ENCODE measurements at regions not wholly inside any gene's neighbourhood (a gene's known extent, or its start where the extent isn't known, plus 50 kb on each side); places are given as distances from the start of the nearest gene placed in this dataset.

DNA sequence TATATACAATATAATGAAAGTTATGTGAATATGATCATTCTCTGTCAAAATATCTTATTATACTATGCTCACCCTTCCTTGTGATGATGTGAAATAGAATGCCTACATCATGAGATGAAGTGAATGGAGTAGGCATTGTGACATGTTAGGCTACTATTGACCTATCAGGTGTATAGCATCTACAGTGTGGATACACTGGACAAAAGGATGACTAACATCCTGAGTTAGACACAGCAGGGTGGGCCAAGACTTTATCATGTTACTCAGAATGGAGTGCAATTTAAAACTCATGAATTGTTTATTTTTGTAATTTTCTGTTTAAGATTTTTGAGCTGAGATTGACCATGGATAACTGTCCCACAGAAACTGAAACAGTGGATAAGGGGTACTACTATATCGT, 53.4 kb upstream of the NAV3 start:
- ATAC-seq, result no peak

GRCh38 chr12:77774761-77775160, 55.9 kb upstream of the NAV3 start:
- H3K9me3 Mint-ChIP-seq, result peaks cover 4 to 5% of the 10 kb centered on the region in 2 donors
- ATAC-seq (no peak), DNase-seq (ENCODE audit: low spot score in 2 of 2) (no peak)
- no peak overlapping the region for H3K27ac Mint-ChIP-seq
- H3K36me3 Mint-ChIP-seq, result no peaks in the 10 kb centered on the region

More for the DNA sequence above, 53.4 kb upstream of the NAV3 start:
- DNase-seq (ENCODE audit: low spot score in 2 of 2), result no peak
- no peaks in the 10 kb centered on the region for H3K36me3 Mint-ChIP-seq
- H3K27ac Mint-ChIP-seq, result no peak overlapping the region
- H3K9me3 Mint-ChIP-seq, result peaks cover 11 to 13% of the 10 kb centered on the region in 2 donors

- H3K36me3 Mint-ChIP-seq, result peaks cover 0 to 5% of the 10 kb centered on the region in 2 donors
- no peak for ATAC-seq
- H3K27ac Mint-ChIP-seq, result no peak overlapping the region
- DNase-seq (ENCODE audit: low spot score in 2 of 2), result no peak
- H3K9me3 Mint-ChIP-seq, result peaks cover 8 to 10% of the 10 kb centered on the region in 2 donors
Measured at GRCh38 chr12:77772676-77773298, 57.9 kb upstream of the NAV3 start.

- H3K27ac Mint-ChIP-seq, result no peak overlapping the region
- DNase-seq (ENCODE audit: low spot score in 2 of 2) (no peak), ATAC-seq (no peak)
- H3K36me3 Mint-ChIP-seq, result peaks cover 4 to 5% of the 10 kb centered on the region in 2 donors
- peaks cover 20 to 21% of the 10 kb centered on the region in 2 donors for H3K9me3 Mint-ChIP-seq
Measured at GRCh38 chr12:77768558-77768957, 62.1 kb upstream of the NAV3 start.

DNA sequence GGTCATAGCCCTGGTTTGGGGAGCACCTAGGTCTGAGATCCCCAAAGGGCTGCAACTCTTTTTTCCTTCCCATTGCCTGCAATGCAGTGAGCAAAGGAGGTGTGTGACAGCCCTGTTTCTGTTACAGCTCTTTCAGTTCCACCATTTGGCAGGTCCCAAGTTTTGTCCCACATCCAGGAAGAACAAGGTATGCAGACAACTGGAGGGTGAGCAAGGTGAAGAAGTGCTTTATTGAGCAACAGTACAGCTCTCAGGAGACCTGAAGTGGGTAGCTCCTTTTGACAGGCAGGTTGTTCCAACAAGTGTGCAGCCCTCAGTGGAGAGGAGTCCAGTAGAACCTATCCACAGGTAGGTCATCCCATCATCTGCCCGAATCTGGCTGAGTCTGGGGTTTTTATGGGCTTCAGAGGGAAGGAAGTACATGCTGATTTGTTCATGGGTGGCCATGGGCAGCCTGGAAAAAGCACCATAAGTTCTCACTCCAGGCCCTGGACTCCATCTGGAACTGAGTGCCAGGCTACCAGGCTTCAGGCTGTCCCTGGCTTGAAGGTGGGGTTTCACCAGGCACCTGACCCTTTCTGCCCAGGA, 62.8 kb upstream of the NAV3 start:
- ATAC-seq (no peak), DNase-seq (ENCODE audit: low spot score in 2 of 2) (no peak)
- H3K9me3 Mint-ChIP-seq, result peaks cover 21 to 22% of the 10 kb centered on the region in 2 donors
- H3K36me3 Mint-ChIP-seq, result peaks cover 4 to 5% of the 10 kb centered on the region in 2 donors
- H3K27ac Mint-ChIP-seq, result no peak overlapping the region

- no peak for ATAC-seq
- Mint-ChIP-seq H3K36me3 (peaks cover 4 to 5% of the 10 kb centered on the region in 2 donors), H3K27ac (no peak overlapping the region), H3K9me3 (peaks cover 21 to 24% of the 10 kb centered on the region in 2 donors)
- no peak for DNase-seq (ENCODE audit: low spot score in 2 of 2)
Measured at GRCh38 chr12:77767335-77767734, 63.4 kb upstream of the NAV3 start.

- Mint-ChIP-seq H3K36me3 (peaks cover 4 to 5% of the 10 kb centered on the region in 2 donors), H3K9me3 (peaks cover 21 to 24% of the 10 kb centered on the region in 2 donors)
- no peak for ATAC-seq
Measured at GRCh38 chr12:77766224-77766623, 64.5 kb upstream of the NAV3 start.

GRCh38 chr12:77761286-77761685, 69.4 kb upstream of the NAV3 start:
- Mint-ChIP-seq H3K9me3 (peaks cover 17 to 27% of the 10 kb centered on the region in 2 donors), H3K27ac (no peak overlapping the region), H3K36me3 (peaks cover 0 to 4% of the 10 kb centered on the region in 2 donors)
- ATAC-seq (no peak), DNase-seq (ENCODE audit: low spot score in 2 of 2) (no peak)

More at GRCh38 chr12:77766224-77766623, 64.5 kb upstream of the NAV3 start:
- DNase-seq (ENCODE audit: low spot score in 2 of 2), result no peak
- no peak overlapping the region for H3K27ac Mint-ChIP-seq

GRCh38 chr12:77760271-77761025, 70.2 kb upstream of the NAV3 start:
- Mint-ChIP-seq H3K9me3 (peaks cover 12 to 22% of the 10 kb centered on the region in 2 donors), H3K27ac (peak overlapping the region in 1 of 2 donors; percentile 33), H3K36me3 (peaks cover 0 to 3% of the 10 kb centered on the region in 2 donors)
- ATAC-seq, result no peak
- no peak for DNase-seq (ENCODE audit: low spot score in 2 of 2)

DNA sequence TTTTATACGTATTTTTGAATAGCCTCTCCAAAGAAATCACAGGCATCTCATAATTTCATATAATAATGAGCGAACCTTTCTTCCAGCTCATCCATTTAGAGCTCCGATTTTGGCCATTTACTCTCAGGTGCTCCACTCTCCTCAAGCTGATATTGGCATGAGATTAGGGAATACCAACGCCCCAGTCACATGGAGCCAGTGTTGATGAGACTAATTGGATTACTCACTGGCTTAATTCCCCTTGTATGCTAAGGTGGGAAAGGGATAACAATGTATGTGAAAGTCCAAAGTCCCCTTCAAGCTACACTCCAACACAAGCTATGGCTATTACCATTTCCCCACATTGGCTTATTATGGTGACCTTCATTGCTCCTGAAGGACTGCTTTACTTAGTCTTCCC, 76.6 kb upstream of the NAV3 start:
- Mint-ChIP-seq H3K9me3 (peaks cover 0 to 3% of the 10 kb centered on the region in 2 donors), H3K36me3 (no peaks in the 10 kb centered on the region), H3K27ac (no peak overlapping the region)
- no peak for DNase-seq (ENCODE audit: low spot score in 2 of 2)
- ATAC-seq, result no peak

- H3K27ac Mint-ChIP-seq, result no peak overlapping the region
Measured at GRCh38 chr12:77751939-77752338, 78.8 kb upstream of the NAV3 start.

GRCh38 chr12:77746096-77746495, 84.6 kb upstream of the NAV3 start:
- DNase-seq (ENCODE audit: low spot score in 2 of 2), result no peak
- no peak overlapping the region for H3K27ac Mint-ChIP-seq
- H3K9me3 Mint-ChIP-seq, result peaks cover 8 to 11% of the 10 kb centered on the region in 2 donors
- ATAC-seq, result no peak
- H3K36me3 Mint-ChIP-seq, result no peaks in the 10 kb centered on the region

More at GRCh38 chr12:77751939-77752338, 78.8 kb upstream of the NAV3 start:
- ATAC-seq, result no peak
- no peak for DNase-seq (ENCODE audit: low spot score in 2 of 2)
- Mint-ChIP-seq H3K36me3 (no peaks in the 10 kb centered on the region), H3K9me3 (peaks cover 3 to 4% of the 10 kb centered on the region in 2 donors)

DNA sequence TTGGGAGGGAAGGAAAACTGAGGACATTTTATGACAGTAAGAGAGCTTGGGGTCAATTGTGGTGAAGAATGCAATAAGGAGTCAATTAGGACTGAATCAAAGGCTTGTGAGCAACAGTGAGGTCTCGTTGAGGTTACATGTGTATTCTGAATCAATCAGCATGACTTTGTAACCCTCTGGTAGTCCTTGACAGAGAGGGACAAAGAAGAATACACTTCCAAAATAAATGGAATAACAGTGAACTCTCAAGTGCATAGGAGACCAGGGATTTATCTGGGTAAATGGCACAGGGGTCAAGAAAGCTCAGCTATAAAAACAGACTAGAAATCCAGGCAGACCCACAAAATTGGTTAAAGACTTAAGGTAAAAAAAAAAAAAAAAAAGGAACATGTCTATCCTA, 85.1 kb upstream of the NAV3 start:
- ATAC-seq, result no peak
- H3K36me3 Mint-ChIP-seq, result no peaks in the 10 kb centered on the region
- H3K27ac Mint-ChIP-seq, result no peak overlapping the region
- H3K9me3 Mint-ChIP-seq, result peaks cover 10 to 12% of the 10 kb centered on the region in 2 donors
- no peak for DNase-seq (ENCODE audit: low spot score in 2 of 2)

- ATAC-seq, result no peak
Measured at GRCh38 chr12:77742631-77743030, 88.1 kb upstream of the NAV3 start.

DNA sequence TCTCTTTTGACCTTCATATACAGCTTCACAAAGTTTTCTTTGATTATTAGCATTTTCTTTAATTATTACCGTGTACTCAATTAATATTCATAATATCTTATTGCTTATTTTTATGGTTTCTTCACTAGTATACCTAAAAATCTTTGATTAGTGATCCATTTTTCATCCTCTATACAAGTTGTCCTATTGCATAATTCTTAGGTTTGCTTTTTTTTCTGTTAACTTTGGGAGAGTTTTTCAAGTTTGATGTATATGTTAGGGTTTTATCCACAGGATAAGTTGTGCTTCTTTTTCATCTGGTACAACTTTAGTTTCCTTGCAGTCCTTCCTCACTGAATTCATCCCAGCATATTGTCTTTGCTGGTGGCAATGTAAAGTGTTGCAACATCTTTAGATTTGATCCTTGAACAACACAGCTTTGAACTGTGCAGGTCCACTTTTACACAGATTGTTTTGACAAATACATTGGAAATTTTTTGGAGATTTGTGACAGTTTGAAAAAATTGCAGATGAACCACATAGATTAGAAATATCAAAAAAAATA, 88.6 kb upstream of the NAV3 start:
- H3K36me3 Mint-ChIP-seq, result no peaks in the 10 kb centered on the region
- DNase-seq (ENCODE audit: low spot score in 2 of 2), result no peak
- ATAC-seq, result no peak
- peaks cover 20% of the 10 kb centered on the region in 2 donors for H3K9me3 Mint-ChIP-seq
- H3K27ac Mint-ChIP-seq, result no peak overlapping the region

More at GRCh38 chr12:77742631-77743030, 88.1 kb upstream of the NAV3 start:
- no peak overlapping the region for H3K27ac Mint-ChIP-seq
- peaks cover 17 to 18% of the 10 kb centered on the region in 2 donors for H3K9me3 Mint-ChIP-seq
- DNase-seq (ENCODE audit: low spot score in 2 of 2), result no peak
- H3K36me3 Mint-ChIP-seq, result no peaks in the 10 kb centered on the region

DNA sequence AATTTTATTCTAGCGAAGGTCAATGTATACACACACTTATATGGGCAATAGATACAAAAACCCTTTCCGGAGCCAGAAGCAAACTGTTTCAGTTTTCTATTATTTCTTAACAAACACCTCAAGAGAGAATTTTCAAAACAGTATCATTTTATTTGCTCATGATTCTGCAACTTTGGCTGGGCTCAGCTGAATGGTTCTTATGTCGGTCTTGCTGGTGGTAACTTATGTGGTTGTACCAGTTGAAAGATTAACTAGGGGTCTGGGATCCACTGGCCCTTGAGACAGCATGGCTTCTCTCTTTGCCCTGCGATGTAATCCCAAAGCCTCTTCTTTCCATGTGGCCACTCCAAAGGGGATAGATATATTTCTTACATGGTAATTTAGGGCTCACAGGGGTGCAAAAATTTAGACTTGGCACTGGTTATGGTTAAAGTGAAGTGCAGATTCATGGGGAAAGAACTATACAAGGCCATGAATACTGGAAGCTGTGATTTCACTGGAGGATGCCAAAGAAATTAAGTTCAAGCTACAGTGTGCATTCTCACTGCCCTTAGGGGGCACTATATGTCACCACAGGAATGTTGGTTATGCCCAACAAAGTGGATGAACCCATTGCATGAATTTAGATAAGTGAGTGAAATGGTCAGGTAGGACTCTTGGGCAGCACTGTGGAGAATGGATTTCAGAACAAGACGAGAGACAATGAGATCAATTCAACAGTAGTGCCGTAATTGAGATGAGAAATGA, 94.3 kb upstream of the NAV3 start:
- DNase-seq (ENCODE audit: low spot score in 2 of 2), result no peak
- peaks cover 18 to 22% of the 10 kb centered on the region in 2 donors for H3K9me3 Mint-ChIP-seq
- H3K36me3 Mint-ChIP-seq, result no peaks in the 10 kb centered on the region
- H3K27ac Mint-ChIP-seq, result no peak overlapping the region
- ATAC-seq, result no peak
